Parathyroid adenoma (tissue), 2 donors: ENCODE measurements at regions not wholly inside any gene's neighbourhood (a gene's known extent, or its start where the extent isn't known, plus 50 kb on each side); places are given as distances from the start of the nearest gene placed in this dataset.

Experiments used
- H2AFZ ChIP-seq: fragments of 300-600 bp; sonication (generic); one replicate; pipeline ENCODE4 v1.7.0; 2017; ENCODE audit warnings: antibody characterized with exemption, mild to moderate bottlenecking
- H3K27ac ChIP-seq: fragments of 300-600 bp; sonication (generic); one replicate; pipeline ENCODE4 v1.7.0; 2017
- H3K27me3 ChIP-seq: fragments of 300-600 bp; sonication (generic); one replicate; pipeline ENCODE4 v1.7.0; 2017; ENCODE audit warnings: low read length; ENCODE audit not compliant: control insufficient read depth, insufficient read depth
- H3K36me3 ChIP-seq: fragments of 300-600 bp; sonication (generic); one replicate; pipeline ENCODE4 v1.7.0; 2017; ENCODE audit warnings: low read length; ENCODE audit not compliant: control insufficient read depth, insufficient read depth
- H3K4me1 ChIP-seq: fragments of 300-600 bp; sonication (generic); one replicate; pipeline ENCODE4 v1.7.0; 2017; ENCODE audit warnings: control low read depth
- H3K4me2 ChIP-seq: fragments of 300-600 bp; sonication (generic); one replicate; pipeline ENCODE4 v1.7.0; 2017; ENCODE audit warnings: low read length
- H3K4me3 ChIP-seq: fragments of 300-600 bp; sonication (generic); one replicate; pipeline ENCODE4 v1.7.0; 2017; ENCODE audit warnings: low read depth, low read length
- H3K79me2 ChIP-seq: fragments of 300-600 bp; sonication (generic); one replicate; pipeline ENCODE4 v1.7.0; 2017; ENCODE audit warnings: control low read depth
- H3K9ac ChIP-seq: fragments of 300-600 bp; sonication (generic); one replicate; pipeline ENCODE4 v1.7.0; 2017; ENCODE audit warnings: mild to moderate bottlenecking
- H3K9me3 ChIP-seq: fragments of 300-600 bp; sonication (generic); one replicate; pipeline ENCODE4 v1.7.0; 2017; ENCODE audit warnings: low read length; ENCODE audit not compliant: control insufficient read depth
- TF ChIP-seq, protein P1 (sequence below): fragments of 300-600 bp; sonication (generic); IDR thresholded peaks from one replicate; pipeline ENCODE4 v1.7.0; 2017; ENCODE audit warnings: antibody characterized with exemption, mild to moderate bottlenecking
- donor health status: primary hyperparathyroidism.

DNA sequence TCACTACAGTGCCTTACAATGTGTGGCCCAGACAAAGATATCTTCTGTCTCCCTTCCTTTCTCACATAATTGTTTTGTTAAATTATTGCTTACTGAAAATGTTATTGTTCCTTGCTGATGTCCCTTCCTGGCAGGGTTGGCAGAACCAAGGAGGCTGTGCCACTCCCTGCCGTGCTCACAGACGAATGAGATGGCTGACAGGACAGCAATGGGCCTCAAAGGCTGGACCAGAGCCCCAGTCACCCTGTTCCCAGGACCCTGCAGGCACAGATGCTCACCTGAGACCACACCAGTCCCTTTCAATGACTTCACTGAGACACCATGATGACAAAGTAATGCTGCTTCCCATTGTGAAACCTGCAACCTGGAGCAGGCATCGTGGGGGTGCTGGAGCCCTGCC, 375.1 kb downstream of the HACE1 start:
- H2AFZ ChIP-seq, result no peak overlapping the region
- H3K27me3 ChIP-seq, result no peaks in the 10 kb centered on the region
- TF ChIP-seq, protein P1, sequence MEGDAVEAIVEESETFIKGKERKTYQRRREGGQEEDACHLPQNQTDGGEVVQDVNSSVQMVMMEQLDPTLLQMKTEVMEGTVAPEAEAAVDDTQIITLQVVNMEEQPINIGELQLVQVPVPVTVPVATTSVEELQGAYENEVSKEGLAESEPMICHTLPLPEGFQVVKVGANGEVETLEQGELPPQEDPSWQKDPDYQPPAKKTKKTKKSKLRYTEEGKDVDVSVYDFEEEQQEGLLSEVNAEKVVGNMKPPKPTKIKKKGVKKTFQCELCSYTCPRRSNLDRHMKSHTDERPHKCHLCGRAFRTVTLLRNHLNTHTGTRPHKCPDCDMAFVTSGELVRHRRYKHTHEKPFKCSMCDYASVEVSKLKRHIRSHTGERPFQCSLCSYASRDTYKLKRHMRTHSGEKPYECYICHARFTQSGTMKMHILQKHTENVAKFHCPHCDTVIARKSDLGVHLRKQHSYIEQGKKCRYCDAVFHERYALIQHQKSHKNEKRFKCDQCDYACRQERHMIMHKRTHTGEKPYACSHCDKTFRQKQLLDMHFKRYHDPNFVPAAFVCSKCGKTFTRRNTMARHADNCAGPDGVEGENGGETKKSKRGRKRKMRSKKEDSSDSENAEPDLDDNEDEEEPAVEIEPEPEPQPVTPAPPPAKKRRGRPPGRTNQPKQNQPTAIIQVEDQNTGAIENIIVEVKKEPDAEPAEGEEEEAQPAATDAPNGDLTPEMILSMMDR, result no peak
- H3K4me3 ChIP-seq, result no peak overlapping the region
- no peaks in the 10 kb centered on the region for H3K9me3 ChIP-seq
- no peaks in the 10 kb centered on the region for H3K36me3 ChIP-seq
- H3K27ac ChIP-seq, result no peak overlapping the region
- H3K9ac ChIP-seq, result no peak overlapping the region
- H3K4me1 ChIP-seq, result no peaks in the 10 kb centered on the region
- H3K79me2 ChIP-seq, result no peaks in the 10 kb centered on the region
- no peak overlapping the region for H3K4me2 ChIP-seq

- H3K27me3 ChIP-seq, result no peaks in the 10 kb centered on the region
- no peaks in the 10 kb centered on the region for H3K4me1 ChIP-seq
- TF ChIP-seq, protein P1, result no peak
- H3K9ac ChIP-seq, result no peak overlapping the region
- no peak overlapping the region for H3K4me2 ChIP-seq
- H3K4me3 ChIP-seq, result no peak overlapping the region
- H3K36me3 ChIP-seq, result no peaks in the 10 kb centered on the region
- no peak overlapping the region for H3K27ac ChIP-seq
- no peaks in the 10 kb centered on the region for H3K9me3 ChIP-seq
- H2AFZ ChIP-seq, result no peak overlapping the region
- H3K79me2 ChIP-seq, result no peaks in the 10 kb centered on the region
Measured at GRCh38 chr6:104484191-104484590, 375.5 kb downstream of the HACE1 start.

- Histone ChIP-seq H3K36me3 (no peaks in the 10 kb centered on the region), H3K79me2 (no peaks in the 10 kb centered on the region), H3K9ac (no peak overlapping the region), H3K9me3 (no peaks in the 10 kb centered on the region), H3K4me2 (no peak overlapping the region), H3K27me3 (no peaks in the 10 kb centered on the region), H2AFZ (no peak overlapping the region), H3K4me1 (no peaks in the 10 kb centered on the region), H3K27ac (no peak overlapping the region), H3K4me3 (no peak overlapping the region)
- TF ChIP-seq, protein P1, result peak; percentile 15
Measured at GRCh38 chr6:104483225-104483834, 376.4 kb downstream of the HACE1 start.

DNA sequence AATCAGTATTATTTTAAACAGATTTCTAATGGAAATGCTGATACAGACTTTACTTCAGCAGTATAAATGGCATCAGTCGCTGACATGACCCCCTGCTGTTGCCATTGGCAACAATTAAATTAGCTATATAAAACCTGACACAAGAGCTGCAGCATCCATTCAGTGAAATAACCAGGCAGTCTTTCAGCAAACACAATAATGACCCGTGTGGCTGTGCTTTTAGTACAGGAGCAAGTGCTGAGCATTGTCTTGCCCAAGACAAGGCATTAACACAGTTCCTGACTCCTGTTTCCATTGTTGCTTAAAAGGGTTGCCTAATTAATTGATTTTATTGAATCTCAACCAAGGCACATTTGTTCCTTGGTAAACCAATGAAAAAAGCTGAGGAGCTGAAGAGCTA, 382.1 kb downstream of the HACE1 start:
- no peak overlapping the region for H3K4me2 ChIP-seq
- no peaks in the 10 kb centered on the region for H3K4me1 ChIP-seq
- H3K9me3 ChIP-seq, result no peaks in the 10 kb centered on the region
- H3K79me2 ChIP-seq, result no peaks in the 10 kb centered on the region
- H3K27me3 ChIP-seq, result no peaks in the 10 kb centered on the region
- H3K36me3 ChIP-seq, result no peaks in the 10 kb centered on the region
- H3K9ac ChIP-seq, result no peak overlapping the region
- no peak overlapping the region for H3K4me3 ChIP-seq
- no peak overlapping the region for H3K27ac ChIP-seq
- H2AFZ ChIP-seq, result no peak overlapping the region
- TF ChIP-seq, protein P1, result no peak

DNA sequence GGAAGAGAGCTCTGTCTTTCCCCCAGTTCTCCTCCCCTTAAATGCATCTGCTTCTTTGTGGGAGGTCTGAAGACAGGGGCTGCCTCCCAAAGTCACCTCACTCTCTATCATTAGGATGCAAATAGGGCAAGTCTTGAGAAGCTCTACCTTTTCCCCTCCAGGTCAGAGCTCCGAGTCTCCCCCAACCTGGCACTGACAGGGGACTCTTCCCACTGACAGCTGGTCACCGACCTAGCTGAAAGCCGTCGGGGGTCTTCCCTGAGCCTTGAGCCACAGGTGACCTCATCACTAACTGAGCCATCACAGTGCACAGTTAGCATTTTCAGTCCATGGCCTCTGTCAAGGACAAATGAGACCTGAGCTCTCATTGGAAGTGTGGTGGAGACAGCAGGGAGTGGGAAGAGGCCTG, 386.7 kb downstream of the HACE1 start:
- Histone ChIP-seq H3K79me2 (no peaks in the 10 kb centered on the region), H3K27ac (no peak overlapping the region), H3K9me3 (no peaks in the 10 kb centered on the region), H3K27me3 (no peaks in the 10 kb centered on the region), H3K4me3 (no peak overlapping the region), H2AFZ (no peak overlapping the region), H3K4me1 (no peaks in the 10 kb centered on the region), H3K36me3 (no peaks in the 10 kb centered on the region), H3K9ac (no peak overlapping the region), H3K4me2 (no peak overlapping the region)
- TF ChIP-seq, protein P1, result no peak
